ENCODE measurements at regions not wholly inside any gene's neighbourhood (a gene's known extent, or its start where the extent isn't known, plus 50 kb on each side); places are given as distances from the start of the nearest gene placed in this dataset.

- no peak for TF ChIP-seq CTCF (IDR thresholded peaks at IDR 0.05)
- no peak for TF ChIP-seq POLR2A (IDR thresholded peaks at IDR 0.05)
- TF ChIP-seq POLR2AphosphoS5 (IDR thresholded peaks at IDR 0.05), result no peak
- no peak for TF ChIP-seq EP300 (IDR thresholded peaks at IDR 0.05)
Measured at GRCh38 chr11:69367211-69367964, 73.4 kb downstream of the MYEOV start.

Data from sigmoid colon (tissue), 4 donors.